Astrocyte (in vitro differentiated cells and primary cell): ENCODE measurements at regions not wholly inside any gene's neighbourhood (a gene's known extent, or its start where the extent isn't known, plus 50 kb on each side); places are given as distances from the start of the nearest gene placed in this dataset.

Source experiments
- DNase-seq: peaks from one replicate; pipeline ENCODE4 v3.0.0-alpha.2; 2010; ENCODE audit warnings: low read depth
- FAIRE-seq: peaks from 2 replicates; lab custom pipeline; 2011; peaks lifted over from hg19 to GRCh38; lab: Jason Lieb, UNC
- H2AFZ ChIP-seq: 2 replicates; pipeline ENCODE4 v1.6.0; 2012; ENCODE audit warnings: low read depth, low read length, inconsistent platforms
- H3K27ac ChIP-seq: 2 replicates; pipeline ENCODE4 v1.5.1; 2011; ENCODE audit warnings: low read depth, low read length, inconsistent platforms
- H3K27me3 ChIP-seq: 2 replicates; pipeline ENCODE4 v1.6.0; 2011; ENCODE audit warnings: low read length, inconsistent platforms; ENCODE audit not compliant: insufficient read depth
- H3K36me3 ChIP-seq: 2 replicates; pipeline ENCODE4 v1.5.1; 2011; ENCODE audit warnings: low read length, inconsistent platforms; ENCODE audit not compliant: insufficient read depth
- H3K4me1 ChIP-seq: 2 replicates; pipeline ENCODE4 v1.5.1; 2011; ENCODE audit warnings: low read length, inconsistent platforms; ENCODE audit not compliant: insufficient read depth
- H3K4me2 ChIP-seq: 2 replicates; pipeline ENCODE4 v1.6.0; 2012; ENCODE audit warnings: low read length, inconsistent platforms
- H3K4me3 ChIP-seq: 2 replicates; pipeline ENCODE4 v1.5.1; 2011; ENCODE audit warnings: low read depth, mild to moderate bottlenecking, low read length, inconsistent platforms; ENCODE audit not compliant: insufficient read depth
- H3K79me2 ChIP-seq: 2 replicates; pipeline ENCODE4 v1.6.0; 2012; ENCODE audit warnings: mild to moderate bottlenecking, low read length, inconsistent platforms; ENCODE audit not compliant: insufficient read depth
- H3K9ac ChIP-seq: 2 replicates; pipeline ENCODE4 v1.6.0; 2012; ENCODE audit warnings: mild to moderate bottlenecking, low read length, inconsistent platforms
- H3K9me3 ChIP-seq: 2 replicates; pipeline ENCODE4 v1.5.1; 2012; ENCODE audit warnings: low read depth, mild to moderate bottlenecking, low read length, inconsistent platforms; ENCODE audit not compliant: insufficient read depth
- H4K20me1 ChIP-seq: 2 replicates; pipeline ENCODE4 v1.6.0; 2012; ENCODE audit warnings: low read length, inconsistent platforms; ENCODE audit not compliant: insufficient read depth
- H3K27ac Mint-ChIP-seq: one replicate; pipeline ENCODE4 v1.8.0; 2021; ENCODE audit warnings: mild to moderate bottlenecking, mixed read lengths; ENCODE audit not compliant: unreplicated experiment
- H3K27me3 Mint-ChIP-seq: one replicate; pipeline ENCODE4 v1.8.0; 2021; ENCODE audit warnings: low read depth, mixed read lengths; ENCODE audit not compliant: unreplicated experiment
- H3K36me3 Mint-ChIP-seq: one replicate; pipeline ENCODE4 v1.8.0; 2021; ENCODE audit warnings: low read depth, mixed read lengths; ENCODE audit not compliant: unreplicated experiment
- H3K4me1 Mint-ChIP-seq: one replicate; pipeline ENCODE4 v1.8.0; 2021; ENCODE audit warnings: low read depth, mixed read lengths; ENCODE audit not compliant: unreplicated experiment
- H3K4me3 Mint-ChIP-seq: one replicate; pipeline ENCODE4 v1.8.0; 2021; ENCODE audit warnings: mild to moderate bottlenecking, moderate library complexity, mixed read lengths; ENCODE audit not compliant: unreplicated experiment
- H3K9me3 Mint-ChIP-seq: one replicate; pipeline ENCODE4 v1.8.0; 2021; ENCODE audit warnings: mild to moderate bottlenecking, mixed read lengths; ENCODE audit not compliant: unreplicated experiment
- CTCF ChIP-seq: IDR thresholded peaks from 2 replicates; pipeline ENCODE4 v1.5.1; 2011; ENCODE audit warnings: low read depth, mild to moderate bottlenecking, inconsistent platforms, low read length, moderate library complexity; ENCODE audit not compliant: insufficient read depth
- EZH2 ChIP-seq: IDR thresholded peaks from 2 replicates; pipeline ENCODE4 v1.6.1; 2012; ENCODE audit warnings: mild to moderate bottlenecking, low read length, inconsistent platforms; ENCODE audit not compliant: insufficient read depth

GRCh38 chr3:193777524-193777923 is 184.5 kb downstream of the OPA1 start:
- H2AFZ ChIP-seq, result no peak overlapping the region
- H3K4me1 Mint-ChIP-seq, result peaks cover 29% of the 10 kb centered on the region
- no peak overlapping the region for H3K4me3 Mint-ChIP-seq
- no peak overlapping the region for H3K4me2 ChIP-seq
- no peak for TF ChIP-seq EZH2
- TF ChIP-seq CTCF, result no peak
- H3K27me3 Mint-ChIP-seq, result peaks cover 74% of the 10 kb centered on the region
- no peak overlapping the region for H3K4me3 ChIP-seq
- no peaks in the 10 kb centered on the region for H4K20me1 ChIP-seq
- H3K27ac Mint-ChIP-seq, result no peak overlapping the region
- H3K9me3 ChIP-seq, result no peaks in the 10 kb centered on the region
- H3K27ac ChIP-seq, result no peak overlapping the region
- no peak for FAIRE-seq
- no peak for DNase-seq
- no peaks in the 10 kb centered on the region for H3K9me3 Mint-ChIP-seq
- no peaks in the 10 kb centered on the region for H3K36me3 Mint-ChIP-seq
- H3K9ac ChIP-seq, result no peak overlapping the region
- H3K36me3 ChIP-seq, result no peaks in the 10 kb centered on the region
- no peaks in the 10 kb centered on the region for H3K79me2 ChIP-seq
- H3K27me3 ChIP-seq, result peaks cover 46% of the 10 kb centered on the region
- H3K4me1 ChIP-seq, result peaks cover 20% of the 10 kb centered on the region

GRCh38 chr3:193778676-193779075 is 185.7 kb downstream of the OPA1 start:
- Histone ChIP-seq H3K4me2 (no peak overlapping the region), H3K27me3 (peaks cover 37% of the 10 kb centered on the region), H3K9ac (no peak overlapping the region), H3K79me2 (no peaks in the 10 kb centered on the region), H3K27ac (no peak overlapping the region), H3K4me1 (peaks cover 31% of the 10 kb centered on the region), H3K36me3 (no peaks in the 10 kb centered on the region), H2AFZ (no peak overlapping the region), H3K4me3 (no peak overlapping the region), H4K20me1 (no peaks in the 10 kb centered on the region), H3K9me3 (no peaks in the 10 kb centered on the region)
- Mint-ChIP-seq H3K4me3 (no peak overlapping the region), H3K27me3 (peaks cover 64% of the 10 kb centered on the region), H3K4me1 (peaks cover 41% of the 10 kb centered on the region), H3K27ac (no peak overlapping the region), H3K36me3 (no peaks in the 10 kb centered on the region), H3K9me3 (no peaks in the 10 kb centered on the region)
- TF ChIP-seq CTCF, result no peak
- TF ChIP-seq EZH2, result no peak
- DNase-seq, result no peak
- FAIRE-seq, result no peak

GRCh38 chr3:193779933-193780332 is 186.9 kb downstream of the OPA1 start:
- peaks cover 37% of the 10 kb centered on the region for H3K27me3 ChIP-seq
- H3K9me3 ChIP-seq, result no peaks in the 10 kb centered on the region
- H4K20me1 ChIP-seq, result no peaks in the 10 kb centered on the region
- Mint-ChIP-seq H3K27ac (no peak overlapping the region), H3K36me3 (no peaks in the 10 kb centered on the region), H3K9me3 (no peaks in the 10 kb centered on the region), H3K4me1 (peaks cover 44% of the 10 kb centered on the region), H3K4me3 (no peak overlapping the region), H3K27me3 (peaks cover 63% of the 10 kb centered on the region)
- H3K4me3 ChIP-seq, result no peak overlapping the region
- no peak overlapping the region for H2AFZ ChIP-seq
- H3K27ac ChIP-seq, result no peak overlapping the region
- no peaks in the 10 kb centered on the region for H3K36me3 ChIP-seq
- no peak overlapping the region for H3K4me2 ChIP-seq
- TF ChIP-seq CTCF (no peak), EZH2 (no peak)
- H3K79me2 ChIP-seq, result no peaks in the 10 kb centered on the region
- FAIRE-seq (no peak), DNase-seq (no peak)
- no peak overlapping the region for H3K9ac ChIP-seq
- H3K4me1 ChIP-seq, result peaks cover 33% of the 10 kb centered on the region
